Skeletal muscle cell (primary cell): ENCODE measurements at regions not wholly inside any gene's neighbourhood (a gene's known extent, or its start where the extent isn't known, plus 50 kb on each side); places are given as distances from the start of the nearest gene placed in this dataset.
A peak's percentile ranks its signal among the peaks of the same experiment; 100 is the strongest.
"Not testable (repeated sequence)": the region's sequence is repeated elsewhere in the genome, so short reads cannot be mapped to it uniquely, and the experiment has no call there.

Source experiments
- DNase-seq: peaks from one replicate; pipeline ENCODE4 v3.0.0-alpha.2; 2010; ENCODE audit warnings: low read depth
- H3K4me3 ChIP-seq: 2 replicates; pipeline ENCODE4 v1.5.1; 2011; ENCODE audit warnings: low read depth, mild to moderate bottlenecking, control low read depth, low read length, moderate library complexity

DNA sequence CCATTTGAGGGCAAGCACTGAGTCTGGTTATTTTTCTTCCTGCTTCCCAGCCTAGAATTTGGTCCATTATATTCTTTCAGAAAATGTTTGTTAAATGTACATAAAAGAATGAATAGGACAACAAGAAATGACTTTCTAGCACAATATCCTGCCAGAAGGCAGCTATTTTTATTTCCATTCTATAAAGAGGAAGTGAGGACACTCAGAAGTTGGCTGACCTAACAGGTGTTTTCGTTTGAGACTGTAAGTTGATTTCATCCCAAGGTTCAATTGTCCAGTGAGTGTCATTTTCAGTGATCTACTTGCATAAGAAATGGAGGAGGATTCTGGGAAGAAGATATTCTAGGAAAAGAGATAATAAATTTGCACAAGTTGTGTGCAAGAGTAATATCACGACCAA is 191.9 kb upstream of the POU1F1 start:
- H3K4me3 ChIP-seq: no peak overlapping the region
- no peak for DNase-seq

DNA sequence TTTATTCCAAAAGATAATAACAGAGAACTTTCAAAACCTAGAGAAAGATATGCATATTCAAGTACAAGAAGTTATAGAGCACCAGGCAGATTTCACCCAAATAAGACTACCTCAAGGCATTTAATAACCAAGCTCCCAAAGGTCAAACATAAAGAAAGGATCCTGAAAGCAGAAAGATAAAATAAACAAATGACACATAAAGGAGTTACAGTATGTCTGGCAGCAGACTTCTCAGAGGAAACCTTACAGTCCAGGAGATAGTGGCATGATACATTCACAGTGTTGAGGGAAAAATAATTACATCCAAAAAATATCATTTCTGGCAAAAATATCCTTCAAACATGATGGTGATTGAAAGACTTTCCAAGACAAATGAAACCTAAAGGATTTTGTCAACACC is 185.8 kb upstream of the POU1F1 start:
- no peak overlapping the region for H3K4me3 ChIP-seq
- no peak for DNase-seq

DNA sequence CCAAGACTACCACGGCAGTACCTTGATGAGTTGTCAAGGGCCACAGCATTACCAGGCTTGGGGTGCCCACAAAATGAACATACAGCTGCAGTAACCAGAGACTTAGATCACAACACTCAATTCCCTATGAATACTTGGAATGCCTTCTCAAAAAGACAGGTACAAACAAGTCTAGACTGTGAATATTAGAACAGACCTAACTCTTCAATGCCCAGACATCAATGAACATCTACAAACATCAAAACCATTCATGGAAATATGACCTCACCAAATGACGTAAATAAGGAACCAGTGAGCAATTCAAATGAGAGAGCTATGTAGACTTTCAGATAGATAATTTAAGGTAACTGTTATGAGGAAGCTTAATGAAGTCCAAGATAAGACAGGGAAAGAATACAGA is 185.1 kb upstream of the POU1F1 start:
- H3K4me3 ChIP-seq: no peak overlapping the region
- DNase-seq: no peak

DNA sequence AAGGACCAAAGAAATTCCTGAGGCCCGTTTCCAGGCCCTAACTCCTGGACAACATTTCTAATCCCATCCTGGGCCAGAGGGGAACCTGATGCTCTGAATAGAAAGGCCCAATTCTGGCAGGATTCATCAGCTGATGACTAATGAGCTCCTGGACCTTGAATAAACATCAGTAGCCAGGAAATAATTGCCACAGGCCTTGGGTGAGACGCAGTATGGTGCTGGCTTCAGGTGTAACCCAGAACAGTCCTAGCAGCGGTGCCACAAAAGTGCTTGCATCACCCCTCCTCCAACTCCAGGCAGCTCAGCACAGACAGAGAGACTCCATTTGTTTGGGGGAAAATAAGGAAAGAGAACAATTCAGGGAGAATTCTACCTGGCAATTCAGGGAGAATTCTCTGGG is 184.7 kb upstream of the POU1F1 start:
- DNase-seq: no peak
- H3K4me3 ChIP-seq: no peak overlapping the region

DNA sequence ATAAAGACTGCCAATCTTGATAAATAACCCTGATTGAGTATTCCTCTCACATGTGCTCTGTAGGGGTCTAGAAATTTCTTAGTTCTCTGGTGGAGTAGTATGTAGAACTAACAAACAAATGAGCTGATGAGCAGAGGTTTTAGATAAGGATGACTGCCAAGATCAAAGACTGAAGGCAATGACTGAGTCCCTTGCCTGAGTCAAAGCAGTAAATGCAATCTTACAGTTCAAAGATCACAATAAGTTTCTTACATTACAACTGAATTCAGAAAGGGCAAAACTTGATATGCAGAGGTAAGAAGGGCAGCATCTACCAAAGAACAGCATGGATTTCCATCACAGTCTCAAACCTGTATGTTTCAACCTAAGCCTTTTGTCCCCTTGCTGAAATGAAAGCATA is 172.2 kb upstream of the POU1F1 start:
- no peak for DNase-seq
- H3K4me3 ChIP-seq: no peak overlapping the region

DNA sequence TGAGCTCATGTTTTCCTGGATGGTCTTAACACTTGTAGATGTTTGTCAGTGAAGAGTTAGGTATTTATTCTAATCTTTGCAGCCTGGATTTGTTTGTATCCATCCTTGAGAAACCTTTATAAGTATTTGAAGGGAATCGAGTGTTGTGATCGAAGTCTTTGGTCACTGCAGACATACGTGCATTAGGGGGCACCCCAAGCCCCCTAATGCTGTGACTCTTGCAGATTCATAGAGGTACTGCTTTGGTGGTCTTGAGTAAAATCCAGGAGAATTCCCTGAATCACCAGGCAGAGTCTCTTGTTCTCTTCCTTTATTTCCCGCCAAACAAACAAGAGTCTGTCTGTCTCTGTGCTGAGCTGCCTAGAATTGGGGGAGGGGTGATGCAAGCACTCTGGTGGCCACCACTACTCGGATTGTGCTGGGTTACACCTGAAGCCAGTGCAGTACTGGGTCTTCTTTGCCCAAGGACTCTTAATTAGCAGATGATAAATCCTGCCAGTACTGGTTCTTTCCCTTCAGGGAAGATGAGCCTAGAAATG is 170.5 kb upstream of the POU1F1 start:
- DNase-seq: no peak
- H3K4me3 ChIP-seq: no peak overlapping the region

DNA sequence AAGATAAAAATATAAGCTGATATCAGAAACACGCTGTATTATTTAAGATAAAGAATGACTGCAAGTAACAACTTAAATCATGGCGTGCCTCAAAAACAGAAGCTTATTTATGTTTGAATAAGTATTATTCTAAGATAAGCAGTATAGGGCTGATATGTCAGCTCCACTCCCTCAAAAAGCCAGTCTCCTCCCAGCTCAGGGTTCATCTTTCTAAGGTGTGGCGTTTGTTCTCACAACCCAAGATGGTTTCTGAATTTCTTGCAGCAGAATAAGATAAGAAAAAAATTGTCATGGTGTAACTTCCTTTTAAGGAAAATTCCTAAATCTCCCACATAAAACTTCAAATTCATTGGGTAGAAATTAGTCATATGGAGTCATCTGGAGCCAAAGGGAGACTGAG is 166.1 kb upstream of the POU1F1 start:
- DNase-seq: no peak
- H3K4me3 ChIP-seq: no peak overlapping the region

DNA sequence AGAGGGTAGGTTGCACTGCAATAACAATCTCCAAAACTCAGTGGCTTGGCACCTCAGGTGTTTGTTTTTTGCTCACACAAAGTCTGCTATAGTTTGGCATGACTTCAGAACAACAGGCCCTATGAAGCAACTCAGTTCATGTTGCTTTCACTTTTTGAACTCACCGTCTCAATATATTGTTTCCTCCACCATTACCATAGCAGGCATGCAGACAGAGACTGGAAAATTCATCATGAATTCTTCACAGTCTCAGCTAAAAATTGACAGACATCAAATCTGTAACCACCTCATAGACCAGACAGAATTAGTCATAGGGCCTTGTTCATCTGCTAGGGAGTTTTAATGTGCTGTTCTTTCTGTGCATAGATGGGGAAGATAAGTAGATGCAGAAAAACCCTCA is 161.4 kb upstream of the POU1F1 start:
- no peak overlapping the region for H3K4me3 ChIP-seq
- DNase-seq: peak; percentile 20

DNA sequence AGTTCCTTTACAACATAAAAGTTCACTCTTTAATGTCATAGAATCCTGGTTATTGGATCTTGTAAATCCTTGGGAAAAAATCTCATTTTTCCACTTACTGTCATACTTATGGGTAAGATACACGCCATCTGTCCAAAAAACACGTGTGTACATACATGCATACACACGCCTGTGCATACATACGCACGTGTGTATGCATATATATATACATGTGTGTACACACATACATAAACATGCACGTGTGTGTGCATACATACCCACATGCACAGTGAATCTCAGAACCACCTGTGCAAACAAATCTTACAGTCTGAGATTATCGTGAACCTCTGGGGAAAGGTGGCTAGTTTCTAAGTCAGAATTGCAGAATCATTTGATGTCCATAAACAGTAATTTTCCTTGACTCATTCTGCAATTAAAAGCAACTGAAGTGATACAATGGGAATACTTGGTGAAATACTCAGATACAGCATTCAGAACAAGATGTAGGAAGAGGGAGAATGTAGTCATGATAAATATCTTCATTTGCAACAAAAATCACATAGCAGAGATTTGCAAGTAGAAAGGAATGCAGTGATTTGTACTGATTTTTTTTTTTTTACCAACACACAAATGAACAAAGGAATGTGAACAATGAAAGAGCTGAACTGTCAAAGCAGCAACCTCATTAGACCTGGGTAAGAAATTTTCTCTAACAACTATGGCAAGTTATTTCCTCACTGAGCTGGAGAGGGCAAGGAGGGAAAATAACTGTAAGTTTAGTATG is 160.6 kb upstream of the POU1F1 start:
- H3K4me3 ChIP-seq: no peak overlapping the region
- DNase-seq: peak; percentile 19

DNA sequence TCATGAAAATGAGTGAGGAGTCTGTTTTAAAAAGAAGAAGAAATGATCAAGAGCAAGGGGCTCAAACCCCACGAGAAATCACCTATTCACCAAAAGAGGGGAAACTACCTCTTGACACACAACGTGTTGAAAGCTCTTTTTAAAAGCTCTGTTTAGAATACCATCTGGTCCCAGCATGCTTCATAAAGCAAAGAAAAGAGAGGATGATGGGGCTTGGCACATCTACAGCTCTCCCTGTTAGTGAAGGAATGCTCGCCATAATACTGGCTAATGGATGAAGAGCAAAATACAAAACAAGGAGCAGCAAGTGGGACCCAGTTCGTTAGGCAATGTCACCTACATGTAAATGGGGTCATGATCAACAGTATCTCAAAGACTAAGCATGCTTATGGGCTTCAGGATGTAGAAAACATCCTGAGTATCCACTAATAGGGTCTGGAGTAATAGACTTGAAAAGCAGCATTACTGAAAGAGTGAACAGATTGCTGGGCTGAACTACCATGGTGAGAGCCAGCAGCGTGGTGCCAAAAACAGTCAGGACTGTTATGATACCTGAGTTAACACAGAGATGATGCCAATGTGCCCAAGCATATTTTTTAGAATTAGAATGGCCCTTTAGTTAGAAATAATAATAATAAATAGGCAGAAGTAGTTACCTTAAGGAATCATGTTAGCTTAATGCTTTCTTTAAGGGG is 159.7 kb upstream of the POU1F1 start:
- H3K4me3 ChIP-seq: no peak overlapping the region
- no peak for DNase-seq

DNA sequence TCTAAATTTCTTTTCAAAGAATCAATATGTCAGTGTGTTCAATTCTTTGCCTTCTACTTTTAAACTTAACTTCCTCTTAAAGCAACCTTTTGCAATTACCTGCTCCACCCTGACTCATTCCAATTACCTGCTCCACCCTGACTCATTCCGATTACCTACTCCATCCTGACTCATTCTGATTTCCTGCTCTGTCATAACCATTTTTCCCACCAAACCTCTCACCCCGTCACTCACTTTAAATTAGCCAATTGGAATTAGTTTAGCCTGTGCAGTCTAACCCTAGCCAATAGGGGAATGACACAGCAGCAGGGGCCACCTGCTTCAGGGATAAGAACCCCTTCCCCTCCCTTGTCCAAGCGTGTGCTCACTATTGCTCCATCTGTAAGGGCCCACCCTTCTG is 157.1 kb upstream of the POU1F1 start:
- not testable (repeated sequence) for DNase-seq

DNA sequence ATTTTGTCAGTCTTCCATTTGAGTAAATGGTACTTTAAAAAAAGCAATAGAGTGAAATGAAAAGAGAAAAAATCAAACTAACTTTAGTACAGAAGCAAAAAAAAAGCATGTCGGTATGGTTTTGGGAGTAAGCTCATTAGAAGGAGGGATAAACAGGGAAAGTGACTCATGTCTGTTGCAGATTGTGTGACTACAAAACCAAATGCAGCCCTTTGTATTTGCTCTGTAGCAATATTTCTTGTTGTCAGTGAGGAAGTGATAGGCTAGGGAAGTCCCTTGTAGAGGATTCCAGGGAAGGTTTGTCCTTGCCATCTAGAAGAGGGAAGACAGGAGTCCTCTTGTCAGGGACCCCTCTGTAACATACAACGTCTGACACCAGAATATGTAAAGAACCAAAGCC is 150.5 kb upstream of the POU1F1 start:
- H3K4me3 ChIP-seq: no peak overlapping the region
- no peak for DNase-seq

More for the DNA sequence above, 157.1 kb upstream of the POU1F1 start:
- not testable (repeated sequence) for H3K4me3 ChIP-seq

DNA sequence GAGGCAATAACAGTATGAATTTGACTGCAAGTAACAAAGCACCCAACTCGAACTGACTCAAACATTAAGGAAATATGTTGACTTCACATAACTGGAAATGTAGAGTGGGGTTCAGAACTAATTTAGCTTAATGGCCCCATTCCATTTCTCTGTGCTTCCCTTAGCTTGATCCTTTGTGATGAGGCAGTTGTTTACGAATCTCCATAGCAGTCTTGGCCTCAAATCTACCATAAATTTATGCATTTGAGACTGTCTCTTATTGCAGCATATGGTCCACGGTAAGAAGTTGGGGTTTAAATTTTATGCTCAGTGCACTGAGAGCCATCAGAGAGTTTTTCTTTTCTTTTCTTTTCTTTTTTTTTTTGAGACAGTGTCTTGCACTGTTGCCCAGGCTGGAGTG is 148.7 kb upstream of the POU1F1 start:
- H3K4me3 ChIP-seq: no peak overlapping the region
- no peak for DNase-seq

DNA sequence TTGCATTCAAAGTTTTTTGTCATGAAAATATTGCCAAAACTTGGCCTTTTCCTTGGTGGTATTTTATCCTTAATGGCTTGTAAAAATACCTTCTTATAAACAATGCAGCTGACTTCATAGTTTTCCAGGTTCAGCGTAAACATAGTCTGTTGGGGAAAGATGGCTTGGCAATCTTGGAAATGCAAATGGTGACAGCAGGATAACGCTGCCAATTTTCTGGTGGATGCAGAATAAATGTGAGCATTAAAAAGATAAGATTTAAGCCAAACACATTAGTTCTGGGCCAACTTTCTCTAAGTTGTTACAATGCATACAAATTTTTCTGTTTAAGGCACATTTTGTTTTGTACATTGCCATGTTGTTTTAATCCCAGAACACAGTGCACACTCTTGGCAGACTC is 147.0 kb upstream of the POU1F1 start:
- DNase-seq: no peak
- H3K4me3 ChIP-seq: no peak overlapping the region

DNA sequence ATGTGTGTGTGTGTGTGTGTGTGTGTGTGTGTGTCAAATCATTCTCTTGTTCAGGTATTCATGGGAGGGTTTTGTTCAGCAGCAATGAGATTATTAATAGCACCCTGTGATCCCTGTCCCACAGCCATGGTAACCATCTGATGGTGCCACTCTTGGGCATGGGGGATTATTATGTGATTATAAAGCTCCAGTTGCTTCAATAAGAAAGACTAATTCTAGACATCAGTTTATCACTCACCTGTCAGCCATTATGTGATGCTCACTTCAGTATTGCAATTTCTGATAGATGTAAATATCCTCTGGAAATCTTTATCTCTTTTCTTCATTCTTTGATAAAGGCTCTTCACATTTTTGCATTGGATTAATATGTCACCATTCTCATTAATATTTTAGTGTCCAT is 145.9 kb upstream of the POU1F1 start:
- no peak overlapping the region for H3K4me3 ChIP-seq
- DNase-seq: no peak

DNA sequence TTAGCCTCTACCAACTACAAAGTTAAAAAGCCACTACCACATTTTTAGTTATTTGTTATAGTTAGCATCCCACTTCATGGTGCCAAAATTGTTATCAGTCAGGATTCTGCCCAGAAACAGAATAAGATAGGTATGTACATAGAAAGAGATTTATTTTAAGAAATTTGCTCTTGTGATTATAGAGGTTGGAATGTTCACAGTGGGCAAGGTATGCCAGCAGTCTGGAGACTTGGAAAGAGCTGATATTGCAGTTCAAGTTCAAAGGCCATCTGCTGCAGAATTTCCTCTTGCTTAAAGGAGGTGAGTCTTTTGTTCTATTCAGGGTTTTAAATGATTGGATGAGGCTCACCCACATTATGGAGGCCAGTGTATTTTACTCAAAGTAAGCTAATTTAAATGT is 143.8 kb upstream of the POU1F1 start:
- no peak overlapping the region for H3K4me3 ChIP-seq
- no peak for DNase-seq

DNA sequence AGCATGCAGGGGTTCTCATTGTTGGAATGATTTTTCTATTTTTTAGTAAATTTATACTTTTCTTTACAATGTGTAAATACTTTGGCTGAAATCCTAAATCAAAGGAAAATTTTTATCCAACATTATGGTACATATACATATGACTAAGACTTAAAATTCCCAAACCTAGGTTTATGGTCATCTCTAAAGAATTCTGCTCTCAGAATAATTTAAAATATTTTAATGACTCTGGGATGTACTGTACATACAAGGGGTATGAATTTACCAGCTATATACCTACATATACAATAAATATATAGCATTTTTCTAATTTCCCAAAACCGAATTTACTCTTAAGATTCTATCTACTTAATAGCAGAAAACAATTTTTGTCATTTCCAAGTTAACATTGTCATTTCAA is 137.9 kb upstream of the POU1F1 start:
- no peak overlapping the region for H3K4me3 ChIP-seq
- DNase-seq: no peak

DNA sequence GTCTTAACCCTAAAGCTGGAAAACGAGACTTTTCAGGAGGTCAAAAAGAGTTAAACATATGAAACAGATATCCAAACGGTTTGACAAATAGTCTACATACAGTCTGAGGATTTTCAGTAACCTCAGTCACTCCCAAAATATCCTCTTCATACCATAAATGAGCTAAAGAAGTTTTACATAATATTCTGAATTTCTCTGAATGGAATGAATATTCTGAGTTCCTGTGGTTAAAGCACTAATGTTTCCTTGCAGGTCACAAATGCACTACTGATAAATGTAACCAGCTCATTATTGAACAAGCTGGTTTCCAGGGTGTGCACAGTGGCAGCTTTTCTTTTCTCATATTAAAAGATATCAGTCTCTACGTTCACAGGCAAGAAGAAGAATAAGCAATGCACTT is 137.4 kb upstream of the POU1F1 start:
- H3K4me3 ChIP-seq: no peak overlapping the region
- DNase-seq: no peak

DNA sequence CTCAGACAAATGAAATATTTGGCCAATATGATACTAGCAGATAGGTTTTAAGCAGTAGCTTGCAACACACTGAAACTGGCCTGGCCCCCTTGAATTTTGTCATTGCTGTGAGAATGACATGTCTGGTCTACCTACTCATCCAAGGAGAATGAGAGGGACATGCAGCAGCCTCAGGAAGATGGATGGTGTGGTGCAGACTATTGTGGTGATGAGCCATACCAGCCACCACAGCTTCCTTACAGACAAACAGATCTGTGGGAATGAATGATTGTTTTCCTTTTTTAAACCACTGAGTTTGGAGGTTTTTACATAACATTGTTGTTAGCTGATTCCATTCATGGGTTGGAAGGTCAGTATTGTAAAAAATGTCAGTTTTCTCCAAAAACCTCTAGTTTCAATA is 133.7 kb upstream of the POU1F1 start:
- peak; percentile 48 for DNase-seq
- no peak overlapping the region for H3K4me3 ChIP-seq

DNA sequence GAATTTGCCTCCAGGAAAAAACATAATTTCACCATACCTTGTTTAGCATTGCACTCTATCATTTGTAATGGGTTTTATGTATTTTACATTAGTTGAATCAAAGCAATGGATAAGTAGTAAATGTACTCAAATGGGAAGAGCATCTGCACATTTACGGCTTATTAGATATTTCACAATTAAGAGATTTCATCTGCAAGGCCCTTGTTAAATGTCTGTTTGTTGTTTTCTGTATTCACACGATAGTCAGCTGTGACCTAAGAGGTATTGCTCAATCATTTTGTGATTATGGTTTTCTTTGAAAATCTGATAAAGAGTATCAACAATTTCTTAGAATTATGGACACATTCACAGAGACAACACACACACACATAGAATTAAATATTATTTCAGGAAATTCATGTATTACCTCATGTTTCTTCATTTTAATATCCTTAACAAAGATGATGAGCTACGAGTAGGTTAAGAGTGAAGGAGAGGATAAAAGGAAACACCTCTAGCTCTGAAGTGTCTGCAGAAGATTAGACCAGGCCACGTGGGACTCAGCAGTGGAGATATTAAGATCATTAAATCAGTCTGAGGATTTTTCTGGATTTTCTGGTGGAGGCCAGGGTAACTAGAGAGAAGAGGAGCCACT is 121.9 kb upstream of the POU1F1 start:
- H3K4me3 ChIP-seq: no peak overlapping the region
- peak; percentile 1 for DNase-seq

DNA sequence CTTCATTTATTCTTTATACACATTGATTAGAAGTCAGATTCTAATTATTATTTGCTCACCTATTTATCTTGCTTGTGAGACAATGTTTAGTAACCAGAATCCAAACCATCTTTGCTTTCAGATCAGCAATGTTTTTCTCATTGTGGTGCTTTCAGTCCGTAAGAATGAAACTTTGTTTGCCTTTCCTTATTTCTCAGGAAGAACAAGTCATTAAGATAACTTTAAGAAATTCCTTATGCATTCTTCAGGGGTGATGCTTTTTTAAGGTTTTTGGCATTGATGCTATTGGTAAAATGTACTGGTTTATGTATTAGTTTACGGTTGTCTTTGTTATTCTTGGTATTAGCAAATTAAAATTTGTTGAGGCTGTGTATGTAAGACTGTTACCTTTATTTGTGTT is 120.8 kb upstream of the POU1F1 start:
- peak; percentile 14 for DNase-seq
- no peak overlapping the region for H3K4me3 ChIP-seq
